HEK293 (cell line): ENCODE measurements at regions not wholly inside any gene's neighbourhood (a gene's known extent, or its start where the extent isn't known, plus 50 kb on each side); places are given as distances from the start of the nearest gene placed in this dataset.

Experiments used
- CTCF ChIP-seq: fragments of 450-650 bp; formaldehyde crosslinking; IDR thresholded peaks from 2 replicates; pipeline ENCODE4 v1.5.1; 2016; ENCODE audit warnings: missing biosample characterization, missing genetic modification characterization
- GFI1B ChIP-seq: fragments of 450-650 bp; formaldehyde crosslinking; IDR thresholded peaks from 2 replicates; pipeline ENCODE4 v1.5.1; 2016; ENCODE audit warnings: missing biosample characterization, missing genetic modification characterization
- HIC1 ChIP-seq: fragments of 450-650 bp; formaldehyde crosslinking; IDR thresholded peaks from 2 replicates; pipeline ENCODE4 v1.5.1; 2016; ENCODE audit warnings: missing biosample characterization, missing genetic modification characterization
- PATZ1 ChIP-seq: fragments of 450-650 bp; formaldehyde crosslinking; IDR thresholded peaks from 2 replicates; pipeline ENCODE4 v1.5.1; 2016; ENCODE audit warnings: missing biosample characterization, missing genetic modification characterization
- SP3 ChIP-seq: fragments of 450-650 bp; formaldehyde crosslinking; IDR thresholded peaks from 2 replicates; pipeline ENCODE4 v1.5.1; 2016; ENCODE audit warnings: missing biosample characterization, missing genetic modification characterization
- YY1 ChIP-seq: fragments of 450-650 bp; formaldehyde crosslinking; IDR thresholded peaks from 2 replicates; pipeline ENCODE4 v1.5.1; 2018; ENCODE audit warnings: missing biosample characterization, missing genetic modification characterization
- ZBTB6 ChIP-seq: fragments of 450-650 bp; formaldehyde crosslinking; IDR thresholded peaks from 2 replicates; pipeline ENCODE4 v1.5.1; 2017; ENCODE audit warnings: missing biosample characterization, missing genetic modification characterization
- ZNF146 ChIP-seq: fragments of 450-650 bp; formaldehyde crosslinking; IDR thresholded peaks from 2 replicates; pipeline ENCODE4 v1.5.1; 2016; ENCODE audit warnings: missing biosample characterization, missing genetic modification characterization
- ZNF223 ChIP-seq: fragments of 450-650 bp; formaldehyde crosslinking; IDR thresholded peaks from 2 replicates; pipeline ENCODE4 v1.5.1; 2016; ENCODE audit warnings: missing biosample characterization, missing genetic modification characterization
- ZNF26 ChIP-seq: fragments of 450-650 bp; formaldehyde crosslinking; IDR thresholded peaks from 2 replicates; pipeline ENCODE4 v1.5.1; 2016; ENCODE audit warnings: missing biosample characterization, missing genetic modification characterization
- ZNF280C ChIP-seq: fragments of 450-650 bp; formaldehyde crosslinking; IDR thresholded peaks from 2 replicates; pipeline ENCODE4 v1.5.1; 2016; ENCODE audit warnings: missing biosample characterization, missing genetic modification characterization
- ZNF610 ChIP-seq: fragments of 450-650 bp; formaldehyde crosslinking; IDR thresholded peaks from 2 replicates; pipeline ENCODE4 v1.5.1; 2016; ENCODE audit warnings: missing biosample characterization, missing genetic modification characterization, borderline replicate concordance
- ZNF677 ChIP-seq: fragments of 450-650 bp; IDR thresholded peaks from 2 replicates; pipeline ENCODE4 v1.5.0; 2018; ENCODE audit warnings: missing biosample characterization, mild to moderate bottlenecking, missing genetic modification characterization, moderate library complexity

- no peak for TF ChIP-seq CTCF (tag by site-specific recombination)
- TF ChIP-seq PATZ1 (tag by site-specific recombination): no peak
- TF ChIP-seq GFI1B (tag by site-specific recombination): no peak
- TF ChIP-seq ZNF610 (tag by site-specific recombination): no peak
- no peak for TF ChIP-seq HIC1
- TF ChIP-seq ZNF26: no peak
- no peak for TF ChIP-seq ZNF146 (tag by site-specific recombination)
- no peak for TF ChIP-seq ZNF677 (tag by site-specific recombination)
- no peak for TF ChIP-seq ZNF223 (tag by site-specific recombination)
- no peak for TF ChIP-seq YY1 (tag by site-specific recombination)
- no peak for TF ChIP-seq SP3 (tag by site-specific recombination)
- no peak for TF ChIP-seq ZBTB6 (tag by site-specific recombination)
- no peak for TF ChIP-seq ZNF280C (tag by site-specific recombination)
Measured at GRCh38 chr4:104263100-104263499, 231.6 kb downstream of the CXXC4 start.
